H9 (cell line): ENCODE measurements at regions not wholly inside any gene's neighbourhood (a gene's known extent, or its start where the extent isn't known, plus 50 kb on each side); places are given as distances from the start of the nearest gene placed in this dataset.

Experiments
- DNase-seq: peaks from one replicate; pipeline ENCODE4 v3.0.0-alpha.2; 2017
- H2AFZ ChIP-seq: one replicate; pipeline ENCODE4 v1.6.1; 2013; ENCODE audit warnings: mild to moderate bottlenecking, low read length, control low read depth, moderate library complexity
- H2AK5ac ChIP-seq: 2 replicates; pipeline ENCODE4 v1.6.1; 2013; ENCODE audit warnings: low read length, control low read depth, mixed read lengths; ENCODE audit not compliant: insufficient read length
- H2BK120ac ChIP-seq: one replicate; pipeline ENCODE4 v1.6.1; 2013; ENCODE audit warnings: low read depth, mild to moderate bottlenecking, low read length, control low read depth, inconsistent platforms; ENCODE audit not compliant: poor library complexity, severe bottlenecking
- H2BK12ac ChIP-seq: 2 replicates; pipeline ENCODE4 v1.6.1; 2013; ENCODE audit warnings: low read length, control low read depth, mixed read lengths, low read depth; ENCODE audit not compliant: insufficient read length
- H2BK15ac ChIP-seq: 2 replicates; pipeline ENCODE4 v1.6.1; 2013; ENCODE audit warnings: low read depth, low read length, control low read depth
- H2BK20ac ChIP-seq: one replicate; pipeline ENCODE4 v1.6.1; 2013; ENCODE audit warnings: low read depth, mild to moderate bottlenecking, low read length, control low read depth, inconsistent platforms; ENCODE audit not compliant: poor library complexity, severe bottlenecking
- H2BK5ac ChIP-seq: 2 replicates; pipeline ENCODE4 v1.6.1; 2013; ENCODE audit warnings: low read length, control low read depth, mixed read lengths; ENCODE audit not compliant: insufficient read length
- H3K14ac ChIP-seq: 2 replicates; pipeline ENCODE4 v1.6.1; 2013; ENCODE audit warnings: low read length, control low read depth; ENCODE audit not compliant: insufficient read depth
- H3K18ac ChIP-seq: 2 replicates; pipeline ENCODE4 v1.6.1; 2013; ENCODE audit warnings: low read depth, mild to moderate bottlenecking, mixed read lengths, low read length, control low read depth; ENCODE audit not compliant: insufficient read length
- H3K23ac ChIP-seq: 2 replicates; pipeline ENCODE4 v1.6.1; 2013; ENCODE audit warnings: low read length, control low read depth, mixed read lengths, low read depth; ENCODE audit not compliant: insufficient read length
- H3K23me2 ChIP-seq: 2 replicates; pipeline ENCODE4 v1.6.1; 2013; ENCODE audit warnings: low read depth, mild to moderate bottlenecking, mixed read lengths, low read length, control low read depth; ENCODE audit not compliant: insufficient read length, poor library complexity, severe bottlenecking
- H3K27ac ChIP-seq: 2 replicates; pipeline ENCODE4 v1.5.1; 2013; ENCODE audit warnings: low read length, control low read depth, mixed read lengths, low read depth; ENCODE audit not compliant: insufficient read length
- H3K27me3 ChIP-seq: 2 replicates; pipeline ENCODE4 v1.6.1; 2013; ENCODE audit warnings: low read length, control low read depth, inconsistent platforms; ENCODE audit not compliant: insufficient read depth
- H3K4ac ChIP-seq: 2 replicates; pipeline ENCODE4 v1.6.1; 2013; ENCODE audit warnings: low read depth, mild to moderate bottlenecking, control low read depth, inconsistent platforms, low read length, moderate library complexity
- H3K4me1 ChIP-seq: 2 replicates; pipeline ENCODE4 v1.6.1; 2013; ENCODE audit warnings: low read length, control low read depth, inconsistent platforms; ENCODE audit not compliant: insufficient read depth
- H3K4me2 ChIP-seq: 2 replicates; pipeline ENCODE4 v1.6.1; 2013; ENCODE audit warnings: low read length, control low read depth, mixed read lengths; ENCODE audit not compliant: insufficient read length, insufficient read depth
- H3K56ac ChIP-seq: 2 replicates; pipeline ENCODE4 v1.6.1; 2013; ENCODE audit warnings: low read depth, mild to moderate bottlenecking, mixed read lengths, low read length, control low read depth; ENCODE audit not compliant: insufficient read length
- H3K79me1 ChIP-seq: 2 replicates; pipeline ENCODE4 v1.6.1; 2013; ENCODE audit warnings: low read depth, mild to moderate bottlenecking, moderate library complexity, low read length, control low read depth, inconsistent platforms; ENCODE audit not compliant: insufficient read depth, poor library complexity, severe bottlenecking
- H3K79me2 ChIP-seq: 2 replicates; pipeline ENCODE4 v1.6.1; 2013; ENCODE audit warnings: low read length, control low read depth, inconsistent platforms; ENCODE audit not compliant: insufficient read depth
- H3K9ac ChIP-seq: 2 replicates; pipeline ENCODE4 v1.6.1; 2013; ENCODE audit warnings: low read length, control low read depth, mixed read lengths; ENCODE audit not compliant: insufficient read length; ENCODE audit errors: extremely low read depth
- H3K9me3 ChIP-seq: one replicate; pipeline ENCODE4 v1.6.1; 2013; ENCODE audit warnings: low read depth, low read length, inconsistent platforms; ENCODE audit not compliant: control insufficient read depth
- H3T11ph ChIP-seq: one replicate; pipeline ENCODE4 v1.6.1; 2013; ENCODE audit warnings: mild to moderate bottlenecking, low read length, control low read depth, inconsistent platforms
- H4K20me1 ChIP-seq: one replicate; pipeline ENCODE4 v1.6.1; 2013; ENCODE audit not compliant: control insufficient read depth, insufficient read length, insufficient read depth
- H4K5ac ChIP-seq: 2 replicates; pipeline ENCODE4 v1.6.1; 2013; ENCODE audit warnings: low read depth, mild to moderate bottlenecking, mixed read lengths, low read length, control low read depth; ENCODE audit not compliant: insufficient read length
- H4K8ac ChIP-seq: replicated peaks from 2 replicates; pipeline ENCODE4 v1.6.1; 2013; ENCODE audit warnings: low read length, control low read depth, mixed read lengths, low read depth; ENCODE audit not compliant: insufficient read length
- H4K91ac ChIP-seq: 2 replicates; pipeline ENCODE4 v1.6.1; 2013; ENCODE audit warnings: low read depth, mild to moderate bottlenecking, moderate library complexity, mixed read lengths, low read length, control low read depth; ENCODE audit not compliant: insufficient read length
- H3K27ac Mint-ChIP-seq, 3 experiments: 2 replicates in 2 of 3; 3 replicates in 1 of 3; pipeline ENCODE4 v1.8.0; 2020 to 2021; ENCODE audit warnings: mixed read lengths in 3 of 3, mild to moderate bottlenecking in 1 of 3, moderate library complexity in 1 of 3
- H3K27me3 Mint-ChIP-seq: 2 replicates; pipeline ENCODE4 v1.8.0; 2021; ENCODE audit warnings: low read depth, mild to moderate bottlenecking, moderate library complexity, mixed read lengths
- H3K36me3 Mint-ChIP-seq, 3 experiments: 2 replicates in 2 of 3; 3 replicates in 1 of 3; pipeline ENCODE4 v1.8.0; 2020 to 2021; ENCODE audit warnings: low read depth in 3 of 3, mixed read lengths in 3 of 3; ENCODE audit not compliant: insufficient read depth in 1 of 3
- H3K4me1 Mint-ChIP-seq, 2 experiments: 2 replicates each; pipeline ENCODE4 v1.8.0; 2020; ENCODE audit warnings: mixed read lengths in 2 of 2
- H3K4me3 Mint-ChIP-seq, 2 experiments: 2 replicates in 1 of 2; 3 replicates in 1 of 2; pipeline ENCODE4 v1.8.0; 2020 to 2021; ENCODE audit warnings: mild to moderate bottlenecking in 2 of 2, mixed read lengths in 2 of 2, moderate library complexity in 1 of 2
- H3K9me3 Mint-ChIP-seq, 2 experiments: 2 replicates in 1 of 2; 3 replicates in 1 of 2; pipeline ENCODE4 v1.8.0; 2020; ENCODE audit warnings: mild to moderate bottlenecking in 2 of 2, mixed read lengths in 2 of 2, moderate library complexity in 1 of 2
- CTCF ChIP-seq: fragments of 200-600 bp; sonication (generic); conservative IDR thresholded peaks from 3 replicates; pipeline ENCODE4 v1.8.0; 2021; ENCODE audit warnings: antibody characterized with exemption, mild to moderate bottlenecking
- WGBS: extraction: QIAGEN DNeasy Blood & Tissue Kit; methylation state at CpG from one replicate; pipeline ENCODE4 v1.1.7; 2013; ENCODE audit warnings: missing lambda C conversion rate, low lambda C conversion rate, mixed read lengths; ENCODE audit not compliant: insufficient read length; ENCODE audit errors: extremely low coverage; 5-methylcytosine and 5-hydroxymethylcytosine counted together

DNA sequence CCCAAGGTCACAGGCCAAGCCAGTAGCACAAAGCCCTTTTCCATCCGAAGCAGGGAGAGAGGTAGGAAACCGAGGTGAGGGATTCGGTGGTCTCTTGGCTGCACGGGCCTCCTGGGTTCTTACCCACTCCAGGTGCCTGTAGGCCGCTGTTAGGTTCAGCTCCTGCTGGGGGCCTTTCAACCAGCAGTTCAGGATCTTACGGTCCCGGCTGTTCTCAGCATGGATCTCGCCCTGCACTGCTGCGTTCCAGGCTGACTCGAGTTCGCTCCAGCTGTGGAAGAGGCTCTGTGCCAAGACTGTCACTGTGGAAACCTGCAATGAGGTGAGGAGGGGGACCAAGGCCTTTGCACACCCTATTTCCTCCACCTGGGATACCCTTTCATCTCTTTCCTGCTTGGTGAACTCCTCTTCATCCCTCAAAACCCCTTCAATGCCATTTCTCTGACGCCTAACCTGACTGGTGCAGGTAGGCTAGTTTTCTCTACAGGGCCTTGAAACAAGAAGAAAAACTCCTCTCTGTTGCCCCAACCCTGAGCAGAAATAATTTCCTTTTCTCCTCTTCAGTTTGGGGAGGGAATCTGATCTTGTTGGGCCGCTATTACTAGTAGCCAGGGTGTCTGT is 103.6 kb downstream of the RMI2 start:
- H4K5ac ChIP-seq = no peak overlapping the region
- no peak overlapping the region for H3K23ac ChIP-seq
- no peak overlapping the region for H4K8ac ChIP-seq
- WGBS = no CpG with 5 or more reads among the region's 13 CpGs
- Mint-ChIP-seq H3K4me1 (peaks cover 8 to 13% of the 10 kb centered on the region in 2 experiments), H3K27me3 (peaks cover 2% of the 10 kb centered on the region; the same call in 1 of the 2 replicates), H3K27ac (0 out of 7 replicates have a peak overlapping the region, but pooled peaks of 1 of the 3 experiments have one; percentile 42), H3K4me3 (no peak overlapping the region), H3K9me3 (no peaks in the 10 kb centered on the region), H3K36me3 (no peaks in the 10 kb centered on the region)
- no peak for DNase-seq
- no peak overlapping the region for H2BK20ac ChIP-seq
- H2BK120ac ChIP-seq = no peak overlapping the region
- no peaks in the 10 kb centered on the region for H3K23me2 ChIP-seq
- H2BK15ac ChIP-seq = no peak overlapping the region
- H3K9me3 ChIP-seq = no peaks in the 10 kb centered on the region
- no peaks in the 10 kb centered on the region for H4K20me1 ChIP-seq
- H3K4me1 ChIP-seq = no peaks in the 10 kb centered on the region
- no peak overlapping the region for H3T11ph ChIP-seq
- H3K79me1 ChIP-seq = no peaks in the 10 kb centered on the region
- no peak overlapping the region for H3K4ac ChIP-seq
- H2AFZ ChIP-seq = no peak overlapping the region
- no peaks in the 10 kb centered on the region for H3K27me3 ChIP-seq
- no peak overlapping the region for H2BK5ac ChIP-seq
- no peak overlapping the region for H2BK12ac ChIP-seq
- H3K4me2 ChIP-seq = no peak overlapping the region
- no peak overlapping the region for H3K27ac ChIP-seq
- H3K14ac ChIP-seq = no peak overlapping the region
- no peak overlapping the region for H3K56ac ChIP-seq
- no peak for TF ChIP-seq CTCF
- no peak overlapping the region for H2AK5ac ChIP-seq
- H3K9ac ChIP-seq = no peak overlapping the region
- no peaks in the 10 kb centered on the region for H3K79me2 ChIP-seq
- no peak overlapping the region for H4K91ac ChIP-seq
- H3K18ac ChIP-seq = no peak overlapping the region
